ENCODE measurements at regions not wholly inside any gene's neighbourhood (a gene's known extent, or its start where the extent isn't known, plus 50 kb on each side); places are given as distances from the start of the nearest gene placed in this dataset.

GRCh38 chr20:11158146-11158545 lies 484.3 kb upstream of the JAG1 start:
- Histone ChIP-seq H3K9me3 (replicated peaks) (no peaks in the 10 kb centered on the region), H3K4me1 (peaks cover 41% of the 10 kb centered on the region), H3K4me3 (no peak overlapping the region), H3K27ac (replicated peaks) (peak overlapping the region; percentile 69), H3K36me3 (no peaks in the 10 kb centered on the region), H3K27me3 (ENCODE audit: low read depth) (no peaks in the 10 kb centered on the region)
- intact Hi-C loops (cut with micrococcal nuclease) = no loop called here
- DNase-seq = no peak
- TF ChIP-seq, protein P1, sequence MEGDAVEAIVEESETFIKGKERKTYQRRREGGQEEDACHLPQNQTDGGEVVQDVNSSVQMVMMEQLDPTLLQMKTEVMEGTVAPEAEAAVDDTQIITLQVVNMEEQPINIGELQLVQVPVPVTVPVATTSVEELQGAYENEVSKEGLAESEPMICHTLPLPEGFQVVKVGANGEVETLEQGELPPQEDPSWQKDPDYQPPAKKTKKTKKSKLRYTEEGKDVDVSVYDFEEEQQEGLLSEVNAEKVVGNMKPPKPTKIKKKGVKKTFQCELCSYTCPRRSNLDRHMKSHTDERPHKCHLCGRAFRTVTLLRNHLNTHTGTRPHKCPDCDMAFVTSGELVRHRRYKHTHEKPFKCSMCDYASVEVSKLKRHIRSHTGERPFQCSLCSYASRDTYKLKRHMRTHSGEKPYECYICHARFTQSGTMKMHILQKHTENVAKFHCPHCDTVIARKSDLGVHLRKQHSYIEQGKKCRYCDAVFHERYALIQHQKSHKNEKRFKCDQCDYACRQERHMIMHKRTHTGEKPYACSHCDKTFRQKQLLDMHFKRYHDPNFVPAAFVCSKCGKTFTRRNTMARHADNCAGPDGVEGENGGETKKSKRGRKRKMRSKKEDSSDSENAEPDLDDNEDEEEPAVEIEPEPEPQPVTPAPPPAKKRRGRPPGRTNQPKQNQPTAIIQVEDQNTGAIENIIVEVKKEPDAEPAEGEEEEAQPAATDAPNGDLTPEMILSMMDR (IDR thresholded peaks at IDR 0.05; ENCODE audit: borderline replicate concordance) = no peak

GRCh38 chr20:11158589-11158988 lies 484.8 kb upstream of the JAG1 start:
- no peak for DNase-seq
- Histone ChIP-seq H3K27ac (replicated peaks) (peak overlapping the region; percentile 69), H3K4me3 (no peak overlapping the region), H3K27me3 (ENCODE audit: low read depth) (no peaks in the 10 kb centered on the region), H3K36me3 (no peaks in the 10 kb centered on the region), H3K9me3 (replicated peaks) (no peaks in the 10 kb centered on the region), H3K4me1 (peaks cover 41% of the 10 kb centered on the region)
- intact Hi-C loops (cut with micrococcal nuclease) = no loop called here
- TF ChIP-seq, protein P1 (IDR thresholded peaks at IDR 0.05; ENCODE audit: borderline replicate concordance) = no peak

DNA sequence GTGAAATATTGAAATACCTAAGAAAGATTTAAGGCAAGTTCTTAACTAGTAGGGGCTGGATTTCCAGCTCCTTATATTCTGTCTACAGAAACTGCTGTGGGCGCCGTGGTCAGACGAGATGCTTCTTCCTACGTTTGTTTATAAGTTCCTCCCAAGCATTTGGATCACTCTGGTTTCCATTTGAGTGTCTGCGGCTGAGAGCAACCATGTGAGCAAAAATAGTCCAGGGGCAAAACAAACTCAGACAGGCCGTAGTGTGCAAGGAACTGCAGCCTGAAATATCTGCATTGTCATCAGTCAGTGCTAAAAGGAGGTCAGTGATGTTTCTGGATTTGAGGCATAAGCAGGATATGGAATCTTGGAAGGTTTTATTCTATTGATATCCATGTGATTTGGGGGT lies 485.9 kb upstream of the JAG1 start:
- intact Hi-C loops (cut with micrococcal nuclease) = no loop called here
- peak overlapping the region; percentile 69 for H3K27ac ChIP-seq (replicated peaks)
- H3K4me1 ChIP-seq = peaks cover 41% of the 10 kb centered on the region
- DNase-seq = no peak
- H3K9me3 ChIP-seq (replicated peaks) = no peaks in the 10 kb centered on the region
- no peak overlapping the region for H3K4me3 ChIP-seq
- TF ChIP-seq, protein P1 (IDR thresholded peaks at IDR 0.05; ENCODE audit: borderline replicate concordance) = no peak
- H3K36me3 ChIP-seq = no peaks in the 10 kb centered on the region
- H3K27me3 ChIP-seq (ENCODE audit: low read depth) = no peaks in the 10 kb centered on the region

GRCh38 chr20:11162026-11162775 lies 488.4 kb upstream of the JAG1 start:
- intact Hi-C loops (cut with micrococcal nuclease) = no loop called here
- H3K27ac ChIP-seq (replicated peaks) = no peak overlapping the region

GRCh38 chr20:11165789-11166188 lies 492.0 kb upstream of the JAG1 start:
- H3K4me3 ChIP-seq = no peak overlapping the region
- no peak for DNase-seq
- H3K27ac ChIP-seq (replicated peaks) = no peak overlapping the region
- no peaks in the 10 kb centered on the region for H3K36me3 ChIP-seq
- TF ChIP-seq, protein P1 (IDR thresholded peaks at IDR 0.05; ENCODE audit: borderline replicate concordance) = no peak
- intact Hi-C loops (cut with micrococcal nuclease) = no loop called here
- H3K27me3 ChIP-seq (ENCODE audit: low read depth) = no peaks in the 10 kb centered on the region
- H3K9me3 ChIP-seq (replicated peaks) = no peaks in the 10 kb centered on the region
- peaks cover 9% of the 10 kb centered on the region for H3K4me1 ChIP-seq

More at GRCh38 chr20:11162026-11162775, 488.4 kb upstream of the JAG1 start:
- DNase-seq = no peak
- TF ChIP-seq, protein P1 (IDR thresholded peaks at IDR 0.05; ENCODE audit: borderline replicate concordance) = no peak
- Histone ChIP-seq H3K9me3 (replicated peaks) (no peaks in the 10 kb centered on the region), H3K4me1 (peaks cover 31% of the 10 kb centered on the region), H3K27me3 (ENCODE audit: low read depth) (no peaks in the 10 kb centered on the region), H3K4me3 (no peak overlapping the region), H3K36me3 (no peaks in the 10 kb centered on the region)
